ENCODE measurements at regions not wholly inside any gene's neighbourhood (a gene's known extent, or its start where the extent isn't known, plus 50 kb on each side); places are given as distances from the start of the nearest gene placed in this dataset.
"Not testable (repeated sequence)": the region's sequence is repeated elsewhere in the genome, so short reads cannot be mapped to it uniquely, and the experiment has no call there.

GRCh38 chr14:22112004-22112403 lies 438.4 kb upstream of the OR4E1 start:
- TF ChIP-seq CTCF (conservative IDR thresholded peaks at IDR 0.05; ENCODE audit: control insufficient read depth, insufficient read depth, low read depth, low read length), result peak; percentile 43
- DNase-seq (ENCODE audit: low read depth), result peak; percentile 4
- no peak overlapping the region for H3K4me3 ChIP-seq (ENCODE audit: control insufficient read depth, low read depth, low read length)

GRCh38 chr14:22107753-22108152 lies 434.1 kb upstream of the OR4E1 start:
- DNase-seq (ENCODE audit: low read depth), result no peak
- H3K4me3 ChIP-seq (ENCODE audit: control insufficient read depth, low read depth, low read length), result no peak overlapping the region
- no peak for TF ChIP-seq CTCF (conservative IDR thresholded peaks at IDR 0.05; ENCODE audit: control insufficient read depth, insufficient read depth, low read depth, low read length)

GRCh38 chr14:22106700-22107697 lies 433.4 kb upstream of the OR4E1 start:
- no peak for DNase-seq (ENCODE audit: low read depth)
- no peak for TF ChIP-seq CTCF (conservative IDR thresholded peaks at IDR 0.05; ENCODE audit: control insufficient read depth, insufficient read depth, low read depth, low read length)
- H3K4me3 ChIP-seq (ENCODE audit: control insufficient read depth, low read depth, low read length), result no peak overlapping the region

- H3K4me3 ChIP-seq (ENCODE audit: control insufficient read depth, low read depth, low read length), result no peak overlapping the region
- no peak for DNase-seq (ENCODE audit: low read depth)
- no peak for TF ChIP-seq CTCF (conservative IDR thresholded peaks at IDR 0.05; ENCODE audit: control insufficient read depth, insufficient read depth, low read depth, low read length)
Measured at GRCh38 chr14:22105624-22106006, 432.0 kb upstream of the OR4E1 start.

- no peak for TF ChIP-seq CTCF (conservative IDR thresholded peaks at IDR 0.05; ENCODE audit: control insufficient read depth, insufficient read depth, low read depth, low read length)
- no peak overlapping the region for H3K4me3 ChIP-seq (ENCODE audit: control insufficient read depth, low read depth, low read length)
- DNase-seq (ENCODE audit: low read depth), result no peak
Measured at GRCh38 chr14:22105006-22105623, 431.5 kb upstream of the OR4E1 start.

- H3K4me3 ChIP-seq (ENCODE audit: control insufficient read depth, low read depth, low read length); DNase-seq (ENCODE audit: low read depth): not testable (repeated sequence)
Measured at GRCh38 chr14:22100764-22101120, 427.1 kb upstream of the OR4E1 start.
